Mesendoderm (in vitro differentiated cells): ENCODE measurements at regions not wholly inside any gene's neighbourhood (a gene's known extent, or its start where the extent isn't known, plus 50 kb on each side); places are given as distances from the start of the nearest gene placed in this dataset.
"Not testable (repeated sequence)": the region's sequence is repeated elsewhere in the genome, so short reads cannot be mapped to it uniquely, and the experiment has no call there.

Experiments
- DNase-seq: peaks from one replicate; pipeline ENCODE4 v3.0.0; 2013
- H2AK5ac ChIP-seq: 2 replicates; pipeline ENCODE4 v1.6.1; 2013; ENCODE audit warnings: low read length, inconsistent platforms
- H2BK120ac ChIP-seq: 2 replicates; pipeline ENCODE4 v1.6.1; 2013; ENCODE audit warnings: low read depth, mild to moderate bottlenecking, low read length, moderate library complexity, mixed read lengths
- H2BK15ac ChIP-seq: replicated peaks from 2 replicates; pipeline ENCODE4 v1.6.1; 2013; ENCODE audit warnings: low read depth, mild to moderate bottlenecking, moderate library complexity
- H2BK5ac ChIP-seq: 2 replicates; pipeline ENCODE4 v1.6.1; 2013; ENCODE audit warnings: low read length, inconsistent platforms
- H3K18ac ChIP-seq: 2 replicates; pipeline ENCODE4 v1.6.1; 2013; ENCODE audit warnings: mild to moderate bottlenecking, low read length, mixed read lengths
- H3K23ac ChIP-seq: one replicate; pipeline ENCODE4 v1.6.1; 2013; ENCODE audit warnings: low read length
- H3K27ac ChIP-seq: 2 replicates; pipeline ENCODE4 v1.5.1; 2013; ENCODE audit warnings: low read depth, mild to moderate bottlenecking, inconsistent platforms, low read length, moderate library complexity
- H3K27me3 ChIP-seq: 2 replicates; pipeline ENCODE4 v1.6.1; 2013; ENCODE audit warnings: low read length, control low read depth, mild to moderate bottlenecking, inconsistent platforms; ENCODE audit not compliant: insufficient read depth, poor library complexity
- H3K36me3 ChIP-seq: 2 replicates; pipeline ENCODE4 v1.6.1; 2013; ENCODE audit warnings: low read length, inconsistent platforms; ENCODE audit not compliant: control insufficient read depth, insufficient read depth
- H3K4ac ChIP-seq: one replicate; pipeline ENCODE4 v1.6.1; 2013; ENCODE audit warnings: low read depth, mild to moderate bottlenecking, low read length, moderate library complexity
- H3K4me1 ChIP-seq: 2 replicates; pipeline ENCODE4 v1.6.1; 2013; ENCODE audit warnings: low read depth, low read length, inconsistent platforms; ENCODE audit not compliant: control insufficient read depth
- H3K4me2 ChIP-seq: 2 replicates; pipeline ENCODE4 v1.6.1; 2013; ENCODE audit warnings: low read length
- H3K4me3 ChIP-seq: 2 replicates; pipeline ENCODE4 v1.5.1; 2013; ENCODE audit warnings: mild to moderate bottlenecking, low read length
- H3K56ac ChIP-seq: one replicate; pipeline ENCODE4 v1.6.1; 2013; ENCODE audit warnings: low read length
- H3K79me1 ChIP-seq: 2 replicates; pipeline ENCODE4 v1.6.1; 2013; ENCODE audit warnings: low read length, inconsistent platforms
- H3K79me2 ChIP-seq: 2 replicates; pipeline ENCODE4 v1.6.1; 2013; ENCODE audit warnings: mild to moderate bottlenecking, low read length; ENCODE audit not compliant: control insufficient read depth, insufficient read depth
- H3K9ac ChIP-seq: 2 replicates; pipeline ENCODE4 v1.6.1; 2013; ENCODE audit warnings: low read length, inconsistent platforms
- H4K5ac ChIP-seq: one replicate; pipeline ENCODE4 v1.6.1; 2013; ENCODE audit warnings: low read length
- H4K8ac ChIP-seq: one replicate; pipeline ENCODE4 v1.6.1; 2013; ENCODE audit warnings: low read depth, mild to moderate bottlenecking, control low read depth, low read length, moderate library complexity
- WGBS: extraction: QIAGEN DNeasy Blood & Tissue Kit; methylation state at CpG from one replicate; pipeline ENCODE4 v1.1.7; 2013; ENCODE audit warnings: low lambda C conversion rate, missing lambda C conversion rate; ENCODE audit not compliant: insufficient coverage; ENCODE audit errors: extremely low coverage; 5-methylcytosine and 5-hydroxymethylcytosine counted together

DNA sequence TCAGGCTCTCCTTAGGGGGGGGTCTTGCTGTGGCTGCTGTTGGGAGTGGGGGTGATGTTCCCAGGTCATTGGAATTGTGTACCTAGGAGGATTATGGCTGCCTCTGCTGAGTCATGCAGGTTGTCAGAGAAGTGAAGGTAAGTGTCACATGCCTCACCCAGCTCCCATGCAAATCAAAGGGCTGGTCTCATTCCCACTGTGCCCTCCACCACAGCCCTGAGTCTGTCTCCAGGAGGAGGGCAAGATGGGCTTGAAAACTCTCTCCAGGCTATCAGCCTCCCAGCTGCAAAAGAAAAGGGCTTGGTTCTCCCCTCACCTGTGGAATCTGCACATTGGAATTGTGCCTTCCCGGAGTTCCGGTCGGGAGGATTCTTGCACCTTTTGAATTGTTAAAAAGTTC lies 580.5 kb downstream of the NSUN3 start:
- H2BK120ac ChIP-seq = no peak overlapping the region
- H3K27ac ChIP-seq = no peak overlapping the region
- H3K79me1 ChIP-seq = no peaks in the 10 kb centered on the region
- no peak overlapping the region for H3K4me2 ChIP-seq
- no peak overlapping the region for H3K4me3 ChIP-seq
- no peaks in the 10 kb centered on the region for H3K36me3 ChIP-seq
- no peak overlapping the region for H3K23ac ChIP-seq
- no peak overlapping the region for H2AK5ac ChIP-seq
- H3K18ac ChIP-seq = peak overlapping the region; percentile 56
- no CpG with 5 or more reads among the region's 3 CpGs for WGBS
- no peak overlapping the region for H2BK5ac ChIP-seq
- H3K27me3 ChIP-seq = no peaks in the 10 kb centered on the region
- no peak overlapping the region for H4K8ac ChIP-seq
- no peak overlapping the region for H3K9ac ChIP-seq
- H3K79me2 ChIP-seq = no peaks in the 10 kb centered on the region
- H3K4ac ChIP-seq = no peak overlapping the region
- DNase-seq = peak; percentile 25
- no peak overlapping the region for H2BK15ac ChIP-seq
- H3K4me1 ChIP-seq = no peaks in the 10 kb centered on the region
- no peak overlapping the region for H4K5ac ChIP-seq
- peak overlapping the region; percentile 15 for H3K56ac ChIP-seq

DNA sequence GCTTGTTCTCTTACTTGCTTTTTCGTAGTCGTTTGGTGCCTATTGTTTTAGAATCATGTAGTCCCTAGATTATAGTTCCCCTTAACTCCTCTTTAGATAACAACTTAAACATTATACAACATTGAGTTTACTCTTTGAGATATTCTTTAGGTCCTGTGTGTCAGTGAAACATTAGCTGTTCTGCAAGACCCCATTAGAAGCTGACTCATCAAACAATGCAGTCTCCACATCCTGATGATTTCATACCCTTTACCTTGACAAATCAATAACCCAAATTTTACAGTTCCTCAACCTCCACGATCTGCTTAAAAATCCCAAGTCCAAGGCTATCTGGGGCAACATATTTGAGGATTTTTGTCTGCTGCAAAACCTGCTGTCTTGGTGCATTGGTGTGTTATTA lies 582.9 kb downstream of the NSUN3 start:
- no peak overlapping the region for H3K4me3 ChIP-seq

GRCh38 chr3:94647131-94647530 lies 584.3 kb downstream of the NSUN3 start:
- no peak for DNase-seq
- H3K79me2 ChIP-seq = no peaks in the 10 kb centered on the region
- no peak overlapping the region for H2BK15ac ChIP-seq
- no peak overlapping the region for H3K4me2 ChIP-seq
- no peak overlapping the region for H2BK5ac ChIP-seq
- H4K8ac ChIP-seq = no peak overlapping the region
- no peaks in the 10 kb centered on the region for H3K79me1 ChIP-seq
- H3K9ac ChIP-seq = no peak overlapping the region
- no peak overlapping the region for H3K23ac ChIP-seq
- no CpG with 5 or more reads among the region's 3 CpGs for WGBS
- no peaks in the 10 kb centered on the region for H3K36me3 ChIP-seq
- H3K27me3 ChIP-seq = no peaks in the 10 kb centered on the region
- H2BK120ac ChIP-seq = no peak overlapping the region
- H4K5ac ChIP-seq = no peak overlapping the region
- H3K4ac ChIP-seq = no peak overlapping the region
- no peak overlapping the region for H3K27ac ChIP-seq
- no peak overlapping the region for H3K18ac ChIP-seq
- H3K56ac ChIP-seq = no peak overlapping the region
- H3K4me1 ChIP-seq = no peaks in the 10 kb centered on the region
- no peak overlapping the region for H2AK5ac ChIP-seq
- no peak overlapping the region for H3K4me3 ChIP-seq

More for the DNA sequence above, 582.9 kb downstream of the NSUN3 start:
- H3K56ac ChIP-seq = no peak overlapping the region
- no peak overlapping the region for H2AK5ac ChIP-seq
- H4K5ac ChIP-seq = no peak overlapping the region
- no peaks in the 10 kb centered on the region for H3K79me2 ChIP-seq
- H3K36me3 ChIP-seq = no peaks in the 10 kb centered on the region
- H3K18ac ChIP-seq = no peak overlapping the region
- H3K4me1 ChIP-seq = no peaks in the 10 kb centered on the region
- H2BK120ac ChIP-seq = no peak overlapping the region
- H4K8ac ChIP-seq = no peak overlapping the region
- no peak for DNase-seq
- WGBS = no CpG with 5 or more reads among the region's 3 CpGs
- no peak overlapping the region for H2BK5ac ChIP-seq
- H3K27ac ChIP-seq = no peak overlapping the region
- no peak overlapping the region for H3K9ac ChIP-seq
- no peak overlapping the region for H2BK15ac ChIP-seq
- H3K4ac ChIP-seq = no peak overlapping the region
- no peaks in the 10 kb centered on the region for H3K27me3 ChIP-seq
- H3K23ac ChIP-seq = no peak overlapping the region
- H3K79me1 ChIP-seq = no peaks in the 10 kb centered on the region
- no peak overlapping the region for H3K4me2 ChIP-seq

- not testable (repeated sequence) for H3K36me3 ChIP-seq, H3K4me3 ChIP-seq, H3K79me2 ChIP-seq, H3K27ac ChIP-seq, H4K5ac ChIP-seq, H3K56ac ChIP-seq, H3K9ac ChIP-seq, H3K27me3 ChIP-seq, H3K4me1 ChIP-seq, DNase-seq, H3K18ac ChIP-seq, H2BK5ac ChIP-seq, H3K23ac ChIP-seq, H4K8ac ChIP-seq, H3K79me1 ChIP-seq, H2BK15ac ChIP-seq, H2AK5ac ChIP-seq, H3K4me2 ChIP-seq, H2BK120ac ChIP-seq, H3K4ac ChIP-seq
- no CpG with 5 or more reads among the region's 8 CpGs for WGBS
These were observed 585.7 kb downstream of the NSUN3 start for GRCh38 chr3:94648270-94649180.

DNA sequence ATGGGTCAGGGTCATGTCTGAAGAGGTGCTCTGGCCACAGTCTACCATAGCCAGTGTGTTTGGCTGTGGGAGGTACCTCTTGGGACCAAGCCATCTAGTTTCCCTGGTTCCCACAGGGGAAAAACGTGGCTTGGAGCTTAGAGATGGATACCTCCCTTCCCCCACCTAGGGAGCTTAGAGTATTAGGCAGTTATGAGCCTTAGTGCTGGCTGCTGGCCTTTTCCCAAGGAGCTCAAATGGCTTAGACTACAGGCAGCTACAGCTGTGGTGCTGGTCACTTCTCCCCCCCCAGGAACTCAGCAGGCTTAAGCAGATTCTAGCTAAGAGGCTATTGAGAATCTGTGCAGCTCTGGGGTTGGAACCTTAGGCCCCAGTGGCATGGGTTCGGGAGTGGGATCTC lies 591.2 kb downstream of the NSUN3 start:
- no peaks in the 10 kb centered on the region for H3K79me2 ChIP-seq
- H3K36me3 ChIP-seq = no peaks in the 10 kb centered on the region
- H4K5ac ChIP-seq = no peak overlapping the region
- no peak overlapping the region for H2BK15ac ChIP-seq
- H3K27me3 ChIP-seq = no peaks in the 10 kb centered on the region
- no CpG with 5 or more reads among the region's 2 CpGs for WGBS
- DNase-seq = no peak
- H2AK5ac ChIP-seq = no peak overlapping the region
- no peak overlapping the region for H3K4me2 ChIP-seq
- H3K4me3 ChIP-seq = no peak overlapping the region
- no peak overlapping the region for H2BK120ac ChIP-seq
- H2BK5ac ChIP-seq = no peak overlapping the region
- no peak overlapping the region for H3K4ac ChIP-seq
- no peak overlapping the region for H3K27ac ChIP-seq
- no peak overlapping the region for H3K9ac ChIP-seq
- no peaks in the 10 kb centered on the region for H3K79me1 ChIP-seq
- no peak overlapping the region for H3K18ac ChIP-seq
- H3K23ac ChIP-seq = no peak overlapping the region
- H4K8ac ChIP-seq = no peak overlapping the region
- H3K56ac ChIP-seq = no peak overlapping the region
- H3K4me1 ChIP-seq = no peaks in the 10 kb centered on the region

DNA sequence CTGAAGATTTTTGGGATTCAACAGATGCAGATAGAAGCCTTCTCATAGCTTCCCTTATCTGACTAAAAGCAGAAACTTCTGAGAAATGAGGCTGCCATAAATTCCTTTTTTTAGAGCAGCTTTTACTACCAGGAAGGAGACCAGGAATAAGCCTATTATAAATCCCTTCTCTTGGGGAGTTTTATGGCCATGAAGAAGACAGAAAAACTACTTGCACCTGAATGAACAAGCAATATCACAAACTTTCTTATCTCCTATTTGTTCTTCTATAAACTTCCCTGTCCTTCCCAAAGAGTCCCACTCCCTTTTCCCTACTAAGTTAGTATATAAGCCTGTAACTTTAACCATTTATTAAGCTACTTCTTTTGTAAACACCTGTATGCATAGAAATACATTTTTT lies 603.1 kb downstream of the NSUN3 start:
- H3K27me3 ChIP-seq = no peaks in the 10 kb centered on the region
- H3K4ac ChIP-seq = no peak overlapping the region
- no peak overlapping the region for H2BK15ac ChIP-seq
- no peak overlapping the region for H3K23ac ChIP-seq
- H2BK120ac ChIP-seq = no peak overlapping the region
- no peak overlapping the region for H3K4me3 ChIP-seq
- no peaks in the 10 kb centered on the region for H3K4me1 ChIP-seq
- no peak overlapping the region for H3K27ac ChIP-seq
- H4K8ac ChIP-seq = no peak overlapping the region
- H3K9ac ChIP-seq = no peak overlapping the region
- H2AK5ac ChIP-seq = no peak overlapping the region
- no peak overlapping the region for H4K5ac ChIP-seq
- no peaks in the 10 kb centered on the region for H3K79me1 ChIP-seq
- H3K18ac ChIP-seq = no peak overlapping the region
- no peak overlapping the region for H3K56ac ChIP-seq
- H3K4me2 ChIP-seq = no peak overlapping the region
- H2BK5ac ChIP-seq = no peak overlapping the region
- no peaks in the 10 kb centered on the region for H3K79me2 ChIP-seq
- no peaks in the 10 kb centered on the region for H3K36me3 ChIP-seq
- DNase-seq = no peak
